ENCODE measurements at regions not wholly inside any gene's neighbourhood (a gene's known extent, or its start where the extent isn't known, plus 50 kb on each side); places are given as distances from the start of the nearest gene placed in this dataset.

GRCh38 chr15:95590533-95591044, 739.9 kb upstream of the NR2F2 start:
- Histone ChIP-seq H3K9me3 (no peaks in the 10 kb centered on the region), H3K4me2 (peak overlapping the region; percentile 32; the same call in 1 of the 2 replicates), H3K27me3 (ENCODE audit: insufficient read depth) (no peaks in the 10 kb centered on the region), H3F3A (replicated peaks; ENCODE audit: insufficient read depth) (no peaks in the 10 kb centered on the region), H3K4me1 (ENCODE audit: control insufficient read depth in 1 of 2, insufficient read depth in 2 of 2, low read depth in 1 of 2, low read length in 1 of 2) (no peaks in the 10 kb centered on the region), H3K4me3 (ENCODE audit: low read depth in 2 of 2, low read length in 1 of 2) (no peak overlapping the region), H2AFZ (ENCODE audit: low read depth) (peak overlapping the region; percentile 60; the same call in 1 of the 2 replicates), H3K36me3 (replicated peaks in 1 of 2; ENCODE audit: control insufficient read depth in 1 of 2, insufficient read depth in 2 of 2, low read length in 1 of 2) (no peaks in the 10 kb centered on the region), H3K79me2 (ENCODE audit: insufficient read depth) (no peaks in the 10 kb centered on the region), H3K9ac (no peak overlapping the region), H3K9me2 (no peaks in the 10 kb centered on the region), H3K27ac (ENCODE audit: low read depth in 2 of 2, low read length in 1 of 2) (peak overlapping the region in 1 of 2 experiments; percentile 13; a peak in 1 of 4 replicates), H4K20me1 (ENCODE audit: insufficient read depth) (no peaks in the 10 kb centered on the region)
- DNase-seq, result no peak
- TF ChIP-seq, protein P1, sequence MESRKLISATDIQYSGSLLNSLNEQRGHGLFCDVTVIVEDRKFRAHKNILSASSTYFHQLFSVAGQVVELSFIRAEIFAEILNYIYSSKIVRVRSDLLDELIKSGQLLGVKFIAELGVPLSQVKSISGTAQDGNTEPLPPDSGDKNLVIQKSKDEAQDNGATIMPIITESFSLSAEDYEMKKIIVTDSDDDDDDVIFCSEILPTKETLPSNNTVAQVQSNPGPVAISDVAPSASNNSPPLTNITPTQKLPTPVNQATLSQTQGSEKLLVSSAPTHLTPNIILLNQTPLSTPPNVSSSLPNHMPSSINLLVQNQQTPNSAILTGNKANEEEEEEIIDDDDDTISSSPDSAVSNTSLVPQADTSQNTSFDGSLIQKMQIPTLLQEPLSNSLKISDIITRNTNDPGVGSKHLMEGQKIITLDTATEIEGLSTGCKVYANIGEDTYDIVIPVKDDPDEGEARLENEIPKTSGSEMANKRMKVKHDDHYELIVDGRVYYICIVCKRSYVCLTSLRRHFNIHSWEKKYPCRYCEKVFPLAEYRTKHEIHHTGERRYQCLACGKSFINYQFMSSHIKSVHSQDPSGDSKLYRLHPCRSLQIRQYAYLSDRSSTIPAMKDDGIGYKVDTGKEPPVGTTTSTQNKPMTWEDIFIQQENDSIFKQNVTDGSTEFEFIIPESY (IDR thresholded peaks at IDR 0.05; ENCODE audit: borderline replicate concordance, low read depth), result no peak
- no peak for TF ChIP-seq GATA2 (CRISPR knock-in tag; IDR thresholded peaks at IDR 0.05)
- no peak for TF ChIP-seq NRF1 (IDR thresholded peaks at IDR 0.05; ENCODE audit: low read depth, low read length)
- TF ChIP-seq RAD21 (IDR thresholded peaks at IDR 0.05; ENCODE audit: low read length), result no peak
- no peak for TF ChIP-seq EZH2phosphoT487 (IDR thresholded peaks at IDR 0.05; ENCODE audit: borderline replicate concordance, low read depth)
- TF ChIP-seq JUND (IDR thresholded peaks at IDR 0.05), result no peak
- no peak for TF ChIP-seq MXI1 (IDR thresholded peaks at IDR 0.05; ENCODE audit: low read depth, low read length)
- no peak for TF ChIP-seq YY1 (IDR thresholded peaks at IDR 0.05; ENCODE audit: low read depth)
- TF ChIP-seq, protein P2, sequence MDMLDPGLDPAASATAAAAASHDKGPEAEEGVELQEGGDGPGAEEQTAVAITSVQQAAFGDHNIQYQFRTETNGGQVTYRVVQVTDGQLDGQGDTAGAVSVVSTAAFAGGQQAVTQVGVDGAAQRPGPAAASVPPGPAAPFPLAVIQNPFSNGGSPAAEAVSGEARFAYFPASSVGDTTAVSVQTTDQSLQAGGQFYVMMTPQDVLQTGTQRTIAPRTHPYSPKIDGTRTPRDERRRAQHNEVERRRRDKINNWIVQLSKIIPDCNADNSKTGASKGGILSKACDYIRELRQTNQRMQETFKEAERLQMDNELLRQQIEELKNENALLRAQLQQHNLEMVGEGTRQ (IDR thresholded peaks at IDR 0.05; ENCODE audit: borderline replicate concordance, low read depth, low read length), result no peak
- no peak for TF ChIP-seq RFX5 (IDR thresholded peaks at IDR 0.05; ENCODE audit: low read length)
- TF ChIP-seq FOXJ3 (CRISPR knock-in tag; IDR thresholded peaks at IDR 0.05), result no peak
- no peak for TF ChIP-seq MEF2A (IDR thresholded peaks at IDR 0.05; ENCODE audit: borderline replicate concordance, low read depth)
- no peak for TF ChIP-seq TAF1 (IDR thresholded peaks at IDR 0.05; ENCODE audit: borderline replicate concordance, low read depth, low read length)
- ChIA-PET POLR2A (no interaction called here), CTCF (interaction anchor here (1.0 kb wide), 1 partner anchor 16 kb away, joined by 4 read pairs; no protein-coding TSS in a partner anchor)
- WGBS (ENCODE audit: low lambda C conversion rate), result 4% methylated on average over 5 of the region's 5 CpGs

DNA sequence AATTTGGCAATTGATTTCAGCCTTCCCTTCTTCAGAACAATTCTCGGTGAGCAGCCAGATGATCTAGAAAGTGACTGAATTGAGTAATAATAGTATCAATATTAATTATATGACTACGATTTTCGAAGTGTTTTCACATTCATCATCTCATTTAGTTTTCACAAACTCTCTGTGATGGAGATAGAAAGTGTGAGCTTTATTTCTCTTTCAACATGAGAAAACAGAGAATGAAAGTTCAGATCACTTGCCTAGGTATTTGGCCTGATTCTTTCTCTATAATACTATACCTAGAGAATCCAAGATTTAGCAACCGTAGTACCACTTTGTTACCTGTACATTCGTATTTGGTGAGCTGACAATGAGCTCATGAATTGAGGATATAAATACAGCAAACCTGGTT, 739.2 kb upstream of the NR2F2 start:
- ChIA-PET POLR2A (no interaction called here), CTCF (interaction anchor here (1.0 kb wide), 1 partner anchor 17 kb away, joined by 4 read pairs; no protein-coding TSS in a partner anchor)
- Histone ChIP-seq H2AFZ (ENCODE audit: low read depth) (peak overlapping the region; percentile 60; the same call in 1 of the 2 replicates), H3K9me2 (no peaks in the 10 kb centered on the region), H4K20me1 (ENCODE audit: insufficient read depth) (no peaks in the 10 kb centered on the region), H3F3A (replicated peaks; ENCODE audit: insufficient read depth) (no peaks in the 10 kb centered on the region), H3K79me2 (ENCODE audit: insufficient read depth) (no peaks in the 10 kb centered on the region), H3K4me3 (ENCODE audit: low read depth in 2 of 2, low read length in 1 of 2) (no peak overlapping the region), H3K27ac (ENCODE audit: low read depth in 2 of 2, low read length in 1 of 2) (peak overlapping the region in 1 of 2 experiments; percentile 13; a peak in 1 of 4 replicates), H3K4me1 (ENCODE audit: control insufficient read depth in 1 of 2, insufficient read depth in 2 of 2, low read depth in 1 of 2, low read length in 1 of 2) (no peaks in the 10 kb centered on the region), H3K9me3 (no peaks in the 10 kb centered on the region), H3K36me3 (replicated peaks in 1 of 2; ENCODE audit: control insufficient read depth in 1 of 2, insufficient read depth in 2 of 2, low read length in 1 of 2) (no peaks in the 10 kb centered on the region), H3K9ac (no peak overlapping the region), H3K4me2 (no peak overlapping the region; the same call in 1 of the 2 replicates), H3K27me3 (ENCODE audit: insufficient read depth) (no peaks in the 10 kb centered on the region)
- 23% methylated on average over 5 of the region's 5 CpGs for WGBS (ENCODE audit: low lambda C conversion rate)
- DNase-seq, result no peak
- no peak for TF ChIP-seq TAF1 (IDR thresholded peaks at IDR 0.05; ENCODE audit: borderline replicate concordance, low read depth, low read length)
- no peak for TF ChIP-seq SIN3A (IDR thresholded peaks at IDR 0.05; ENCODE audit: borderline replicate concordance, low read depth, low read length)
- TF ChIP-seq CTCF (IDR thresholded peaks at IDR 0.05), result no peak
- TF ChIP-seq GABPA (IDR thresholded peaks at IDR 0.05; ENCODE audit: low read depth), result no peak
- no peak for TF ChIP-seq SMC3 (IDR thresholded peaks at IDR 0.05; ENCODE audit: low read depth, low read length)
- TF ChIP-seq NFIC (IDR thresholded peaks at IDR 0.05; ENCODE audit: borderline replicate concordance), result no peak
